Nephron (organoid): ENCODE measurements at regions not wholly inside any gene's neighbourhood (a gene's known extent, or its start where the extent isn't known, plus 50 kb on each side); places are given as distances from the start of the nearest gene placed in this dataset.
"Not testable (repeated sequence)": the region's sequence is repeated elsewhere in the genome, so short reads cannot be mapped to it uniquely, and the experiment has no call there.

Experiments
- H3K27ac Mint-ChIP-seq, 3 experiments: 2 replicates each; pipeline ENCODE4 v1.8.0; 2020; ENCODE audit warnings: mixed read lengths in 3 of 3, mild to moderate bottlenecking in 2 of 3, moderate library complexity in 1 of 3
- H3K27me3 Mint-ChIP-seq: 2 replicates; pipeline ENCODE4 v1.8.0; 2021; ENCODE audit warnings: low read depth, mild to moderate bottlenecking, moderate library complexity, mixed read lengths
- H3K36me3 Mint-ChIP-seq: 2 replicates; pipeline ENCODE4 v1.8.0; 2020; ENCODE audit warnings: low read depth, mixed read lengths
- H3K4me1 Mint-ChIP-seq: 2 replicates; pipeline ENCODE4 v1.8.0; 2020; ENCODE audit warnings: mixed read lengths
- H3K4me3 Mint-ChIP-seq, 3 experiments: 2 replicates each; pipeline ENCODE4 v1.8.0; 2020; ENCODE audit warnings: mild to moderate bottlenecking in 3 of 3, mixed read lengths in 3 of 3, moderate library complexity in 2 of 3
- H3K9me3 Mint-ChIP-seq: 2 replicates; pipeline ENCODE4 v1.8.0; 2020; ENCODE audit warnings: mixed read lengths
- CTCF ChIP-seq, 3 experiments: fragments of 200-600 bp; sonication (generic); IDR thresholded peaks; one replicate each; pipeline ENCODE4 v1.5.0; 2021; ENCODE audit warnings: antibody characterized with exemption in 3 of 3; ENCODE audit not compliant: unreplicated experiment in 3 of 3

DNA sequence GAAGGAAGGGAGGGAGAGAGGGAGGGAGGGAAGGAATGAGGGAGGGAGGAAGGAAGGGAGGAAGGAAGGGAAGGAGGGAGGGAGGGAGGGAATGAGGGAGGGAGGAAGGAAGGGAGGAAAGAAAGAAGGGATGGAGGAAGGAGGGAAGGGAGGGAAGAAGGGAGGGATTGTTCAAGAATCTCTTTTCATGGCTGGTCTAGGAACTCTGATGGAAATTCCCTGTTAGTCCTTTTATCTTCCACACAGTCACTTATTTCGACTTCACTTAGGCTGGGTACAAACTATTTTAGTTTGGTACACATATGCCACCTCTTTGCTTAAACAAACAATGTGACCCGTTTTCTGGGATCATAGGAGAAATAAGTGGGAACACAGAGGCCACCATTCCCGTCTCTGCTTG is 435.6 kb upstream of the WWC1 start:
- H3K9me3 Mint-ChIP-seq = peaks cover 3% of the 10 kb centered on the region

DNA sequence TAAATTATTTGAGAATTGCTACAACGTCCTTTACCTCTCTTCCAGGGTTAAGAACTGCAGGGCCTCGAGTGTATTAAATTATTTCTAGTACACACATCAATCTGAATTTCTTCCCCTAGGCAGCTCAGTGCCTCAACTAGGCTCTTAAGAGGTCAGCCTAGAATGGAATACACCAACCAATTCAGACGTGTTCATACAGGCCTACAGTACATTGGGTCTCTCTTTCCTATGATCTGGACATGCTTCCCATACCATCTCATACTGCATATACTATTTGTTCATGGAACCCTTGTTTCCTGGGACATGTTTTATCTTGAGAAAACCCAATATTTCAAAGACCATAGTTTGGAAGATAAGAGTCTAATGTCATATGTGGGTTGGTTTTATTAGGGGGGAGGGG is 434.1 kb upstream of the WWC1 start:
- Mint-ChIP-seq H3K27ac (no peak overlapping the region), H3K4me1 (no peaks in the 10 kb centered on the region), H3K4me3 (no peak overlapping the region), H3K9me3 (peaks cover 6% of the 10 kb centered on the region), H3K27me3 (peaks cover 5% of the 10 kb centered on the region), H3K36me3 (peaks cover 4% of the 10 kb centered on the region)
- no peak for TF ChIP-seq CTCF (IDR thresholded peaks at IDR 0.05; ENCODE audit: unreplicated experiment in 3 of 3)

More for the DNA sequence above, 435.6 kb upstream of the WWC1 start:
- Mint-ChIP-seq H3K27me3 (no peaks in the 10 kb centered on the region), H3K36me3 (peaks cover under 1% of the 10 kb centered on the region), H3K4me3 (no peak overlapping the region), H3K4me1 (no peaks in the 10 kb centered on the region), H3K27ac (no peak overlapping the region)
- no peak for TF ChIP-seq CTCF (IDR thresholded peaks at IDR 0.05; ENCODE audit: unreplicated experiment in 3 of 3)

DNA sequence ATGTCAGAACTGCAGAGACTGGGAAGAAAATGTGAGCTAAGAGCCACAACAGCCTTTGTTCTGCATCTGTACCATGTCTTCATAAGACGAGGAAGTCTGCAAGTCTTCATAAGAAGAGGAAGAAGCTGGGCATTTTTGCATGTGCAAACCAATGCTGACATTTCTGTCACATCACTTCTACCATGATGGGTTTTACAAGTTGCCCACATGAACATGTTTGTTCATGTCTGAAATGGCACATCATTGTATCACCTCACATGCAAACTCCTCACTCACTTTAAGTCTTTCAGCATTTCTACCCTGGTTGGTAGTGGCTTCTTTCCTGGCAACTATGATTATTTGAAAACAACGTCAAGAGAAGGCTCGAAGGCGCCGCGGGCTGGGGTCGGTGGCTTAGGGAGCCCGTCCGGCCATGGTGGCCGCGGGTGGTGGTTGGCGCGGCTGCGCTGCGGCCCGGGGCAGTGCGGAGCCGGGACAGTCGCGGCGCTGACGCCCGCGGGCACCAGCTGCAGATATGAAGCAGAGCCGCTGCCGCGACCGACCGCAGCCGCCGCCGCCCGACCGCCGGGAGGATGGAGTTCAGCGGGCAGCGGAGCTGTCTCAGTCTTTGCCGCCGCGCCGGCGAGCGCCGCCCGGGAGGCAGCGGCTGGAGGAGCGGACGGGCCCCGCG is 433.1 kb upstream of the WWC1 start:
- not testable (repeated sequence) for H3K9me3 Mint-ChIP-seq, H3K27me3 Mint-ChIP-seq, H3K4me1 Mint-ChIP-seq, H3K36me3 Mint-ChIP-seq, H3K27ac Mint-ChIP-seq, H3K4me3 Mint-ChIP-seq

- H3K4me3 Mint-ChIP-seq = no peak overlapping the region
- H3K4me1 Mint-ChIP-seq = no peaks in the 10 kb centered on the region
- peaks cover 4% of the 10 kb centered on the region for H3K36me3 Mint-ChIP-seq
- H3K27ac Mint-ChIP-seq = no peak overlapping the region
- H3K27me3 Mint-ChIP-seq = peaks cover 7% of the 10 kb centered on the region
- peaks cover 6% of the 10 kb centered on the region for H3K9me3 Mint-ChIP-seq
- no peak for TF ChIP-seq CTCF (IDR thresholded peaks at IDR 0.05; ENCODE audit: unreplicated experiment in 3 of 3)
Measured at GRCh38 chr5:167861129-167861927, 430.1 kb upstream of the WWC1 start.

DNA sequence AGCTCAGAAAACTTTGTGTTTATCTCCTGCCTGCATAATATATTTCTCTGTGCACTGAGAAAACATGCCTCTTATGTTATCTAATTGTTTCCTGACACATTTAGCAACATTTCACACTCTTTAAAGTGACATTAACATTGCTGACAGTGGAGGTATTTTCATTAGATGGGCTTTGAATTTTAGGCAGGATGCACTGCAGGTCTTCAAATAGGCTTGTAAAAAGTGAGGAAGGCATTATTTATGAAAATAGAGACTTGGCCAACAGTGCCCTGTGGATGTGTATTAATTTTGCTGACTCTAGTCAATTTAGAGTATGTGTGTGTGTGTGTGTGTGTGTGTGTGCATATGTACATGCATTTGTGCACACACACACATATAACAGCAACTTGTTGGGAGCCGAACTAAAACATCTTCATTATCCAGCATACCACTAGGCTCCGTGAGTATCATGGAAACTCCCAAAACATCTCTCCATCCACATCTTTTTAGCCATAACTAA is 429.5 kb upstream of the WWC1 start:
- Mint-ChIP-seq H3K27me3 (peaks cover 8% of the 10 kb centered on the region), H3K27ac (no peak overlapping the region), H3K4me3 (no peak overlapping the region), H3K36me3 (peaks cover 4% of the 10 kb centered on the region), H3K9me3 (peaks cover 6% of the 10 kb centered on the region), H3K4me1 (no peaks in the 10 kb centered on the region)
- TF ChIP-seq CTCF (IDR thresholded peaks at IDR 0.05; ENCODE audit: unreplicated experiment in 3 of 3) = no peak

DNA sequence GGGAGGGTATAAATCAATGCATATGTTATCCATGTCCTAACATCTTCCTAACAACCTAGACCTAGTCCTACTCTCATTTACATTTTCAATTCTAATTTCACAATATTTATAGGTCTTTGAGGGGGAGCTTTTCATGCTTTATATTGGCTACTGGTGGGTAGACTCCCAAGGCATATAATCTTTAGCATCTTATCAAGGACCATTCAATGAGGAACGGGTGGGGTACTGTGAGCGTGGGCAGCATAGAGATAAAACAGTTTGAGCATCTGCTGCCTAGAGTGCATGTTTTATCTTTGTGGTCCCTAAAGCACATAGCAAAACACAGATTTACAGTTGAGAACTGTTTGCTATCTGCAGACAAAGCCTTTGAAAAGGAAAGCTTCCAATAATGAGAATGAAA is 427.6 kb upstream of the WWC1 start:
- Mint-ChIP-seq H3K9me3 (peaks cover 3% of the 10 kb centered on the region), H3K27me3 (peaks cover 8% of the 10 kb centered on the region), H3K4me3 (no peak overlapping the region), H3K4me1 (no peaks in the 10 kb centered on the region), H3K36me3 (peaks cover 4% of the 10 kb centered on the region), H3K27ac (no peak overlapping the region)
- TF ChIP-seq CTCF (IDR thresholded peaks at IDR 0.05; ENCODE audit: unreplicated experiment in 3 of 3) = no peak
